ENCODE measurements at regions not wholly inside any gene's neighbourhood (a gene's known extent, or its start where the extent isn't known, plus 50 kb on each side); places are given as distances from the start of the nearest gene placed in this dataset.

GRCh38 chr13:89783221-89783755 is 1564.2 kb upstream of the MIR17HG start:
- H3K4me3 ChIP-seq (replicated peaks; ENCODE audit: low read depth, low read length): no peak overlapping the region
- no peak for DNase-seq (ENCODE audit: low read depth)
- no peak for TF ChIP-seq CTCF (IDR thresholded peaks at IDR 0.05; ENCODE audit: low read length, missing control alignments)

- DNase-seq (ENCODE audit: low read depth): no peak
- no peak for TF ChIP-seq CTCF (IDR thresholded peaks at IDR 0.05; ENCODE audit: low read length, missing control alignments)
- H3K4me3 ChIP-seq (replicated peaks; ENCODE audit: low read depth, low read length): no peak overlapping the region
Observed at GRCh38 chr13:89784161-89784809, 1563.2 kb upstream of the MIR17HG start.

GRCh38 chr13:89786531-89786930 is 1561.0 kb upstream of the MIR17HG start:
- no peak overlapping the region for H3K4me3 ChIP-seq (replicated peaks; ENCODE audit: low read depth, low read length)
- no peak for TF ChIP-seq CTCF (IDR thresholded peaks at IDR 0.05; ENCODE audit: low read length, missing control alignments)
- DNase-seq (ENCODE audit: low read depth): no peak

- no peak for TF ChIP-seq CTCF (IDR thresholded peaks at IDR 0.05; ENCODE audit: low read length, missing control alignments)
- no peak for DNase-seq (ENCODE audit: low read depth)
- H3K4me3 ChIP-seq (replicated peaks; ENCODE audit: low read depth, low read length): no peak overlapping the region
Observed at GRCh38 chr13:89790696-89791095, 1556.8 kb upstream of the MIR17HG start.

GRCh38 chr13:89791971-89792630 is 1555.4 kb upstream of the MIR17HG start:
- no peak for DNase-seq (ENCODE audit: low read depth)
- no peak for TF ChIP-seq CTCF (IDR thresholded peaks at IDR 0.05; ENCODE audit: low read length, missing control alignments)
- no peak overlapping the region for H3K4me3 ChIP-seq (replicated peaks; ENCODE audit: low read depth, low read length)

- TF ChIP-seq CTCF (IDR thresholded peaks at IDR 0.05; ENCODE audit: low read length, missing control alignments): no peak
- no peak overlapping the region for H3K4me3 ChIP-seq (replicated peaks; ENCODE audit: low read depth, low read length)
- DNase-seq (ENCODE audit: low read depth): no peak
Observed at GRCh38 chr13:89796196-89796595, 1551.3 kb upstream of the MIR17HG start.
